ENCODE measurements at regions not wholly inside any gene's neighbourhood (a gene's known extent, or its start where the extent isn't known, plus 50 kb on each side); places are given as distances from the start of the nearest gene placed in this dataset.

GRCh38 chr13:44172281-44172810 lies 201.3 kb upstream of the SERP2 start:
- DNase-seq, result no peak
- intact Hi-C loops (cut with micrococcal nuclease), result no loop called here
- H3K4me3 ChIP-seq (ENCODE audit: low read length), result no peak overlapping the region
- no peak overlapping the region for H3K27ac ChIP-seq (ENCODE audit: low read length)
- H3K27me3 Mint-ChIP-seq (ENCODE audit: low read depth in 2 of 2), result peaks cover 6 to 8% of the 10 kb centered on the region in 2 donors
- H3K9me3 ChIP-seq (ENCODE audit: control insufficient read depth, insufficient read depth, low read length), result no peaks in the 10 kb centered on the region
- no peaks in the 10 kb centered on the region for H3K36me3 Mint-ChIP-seq
- WGBS (ENCODE audit: insufficient coverage), result 88% methylated on average over 4 of the region's 4 CpGs
- no peaks in the 10 kb centered on the region for H3K36me3 ChIP-seq (ENCODE audit: control insufficient read depth, insufficient read depth, low read length)
- H3K27ac Mint-ChIP-seq, result no peak overlapping the region
- no peak for TF ChIP-seq CTCF (IDR thresholded peaks at IDR 0.05)
- no peaks in the 10 kb centered on the region for H3K4me1 Mint-ChIP-seq
- H3K27me3 ChIP-seq (ENCODE audit: control insufficient read depth, insufficient read depth, low read length), result no peaks in the 10 kb centered on the region
- ATAC-seq, result peak in 1 of 3 donors; percentile 14
- no peaks in the 10 kb centered on the region for H3K9me3 Mint-ChIP-seq
- no peaks in the 10 kb centered on the region for H3K4me1 ChIP-seq (ENCODE audit: control insufficient read depth, insufficient read depth, low read length)
- H3K4me3 Mint-ChIP-seq, result no peak overlapping the region

- H3K27me3 ChIP-seq (ENCODE audit: control insufficient read depth, insufficient read depth, low read length), result no peaks in the 10 kb centered on the region
These were observed 198.7 kb upstream of the SERP2 start for GRCh38 chr13:44174769-44175425.

GRCh38 chr13:44176173-44176572 lies 197.5 kb upstream of the SERP2 start:
- no CpG with 5 or more reads among the region's 1 CpG for WGBS (ENCODE audit: insufficient coverage)

More at GRCh38 chr13:44174769-44175425, 198.7 kb upstream of the SERP2 start:
- no peaks in the 10 kb centered on the region for H3K36me3 Mint-ChIP-seq
- Histone ChIP-seq H3K36me3 (ENCODE audit: control insufficient read depth, insufficient read depth, low read length) (no peaks in the 10 kb centered on the region), H3K4me1 (ENCODE audit: control insufficient read depth, insufficient read depth, low read length) (no peaks in the 10 kb centered on the region), H3K27ac (ENCODE audit: low read length) (no peak overlapping the region), H3K9me3 (ENCODE audit: control insufficient read depth, insufficient read depth, low read length) (no peaks in the 10 kb centered on the region), H3K4me3 (ENCODE audit: low read length) (no peak overlapping the region)
- no peak overlapping the region for H3K4me3 Mint-ChIP-seq
- no peak overlapping the region for H3K27ac Mint-ChIP-seq
- intact Hi-C loops (cut with micrococcal nuclease), result no loop called here
- TF ChIP-seq CTCF (IDR thresholded peaks at IDR 0.05), result no peak
- WGBS (ENCODE audit: insufficient coverage), result 86% methylated on average over 3 of the region's 3 CpGs
- peaks cover 0 to 7% of the 10 kb centered on the region in 2 donors for H3K27me3 Mint-ChIP-seq (ENCODE audit: low read depth in 2 of 2)
- ATAC-seq, result no peak
- no peaks in the 10 kb centered on the region for H3K9me3 Mint-ChIP-seq
- no peak for DNase-seq
- H3K4me1 Mint-ChIP-seq, result no peaks in the 10 kb centered on the region

More at GRCh38 chr13:44176173-44176572, 197.5 kb upstream of the SERP2 start:
- no peak for DNase-seq
- no peaks in the 10 kb centered on the region for H3K36me3 ChIP-seq (ENCODE audit: control insufficient read depth, insufficient read depth, low read length)
- intact Hi-C loops (cut with micrococcal nuclease), result no loop called here
- H3K4me1 ChIP-seq (ENCODE audit: control insufficient read depth, insufficient read depth, low read length), result no peaks in the 10 kb centered on the region
- H3K9me3 ChIP-seq (ENCODE audit: control insufficient read depth, insufficient read depth, low read length), result no peaks in the 10 kb centered on the region
- no peak overlapping the region for H3K27ac ChIP-seq (ENCODE audit: low read length)
- H3K27ac Mint-ChIP-seq, result no peak overlapping the region
- ATAC-seq, result no peak
- no peaks in the 10 kb centered on the region for H3K36me3 Mint-ChIP-seq
- no peak overlapping the region for H3K4me3 ChIP-seq (ENCODE audit: low read length)
- H3K27me3 Mint-ChIP-seq (ENCODE audit: low read depth in 2 of 2), result no peaks in the 10 kb centered on the region
- H3K9me3 Mint-ChIP-seq, result no peaks in the 10 kb centered on the region
- H3K4me1 Mint-ChIP-seq, result no peaks in the 10 kb centered on the region
- no peak overlapping the region for H3K4me3 Mint-ChIP-seq
- no peaks in the 10 kb centered on the region for H3K27me3 ChIP-seq (ENCODE audit: control insufficient read depth, insufficient read depth, low read length)
- no peak for TF ChIP-seq CTCF (IDR thresholded peaks at IDR 0.05)
